ENCODE measurements at regions not wholly inside any gene's neighbourhood (a gene's known extent, or its start where the extent isn't known, plus 50 kb on each side); places are given as distances from the start of the nearest gene placed in this dataset.
A peak's percentile ranks its signal among the peaks of the same experiment; 100 is the strongest.

GRCh38 chr4:16360694-16361262 is 134.5 kb upstream of the TAPT1 start:
- DNase-seq = no peak

- no peak for DNase-seq
These were observed 126.9 kb upstream of the TAPT1 start for GRCh38 chr4:16353165-16353564.

GRCh38 chr4:16351161-16351560 is 124.9 kb upstream of the TAPT1 start:
- DNase-seq = no peak

- DNase-seq = no peak
These were observed 118.6 kb upstream of the TAPT1 start for GRCh38 chr4:16344853-16345252.

GRCh38 chr4:16337936-16338335 is 111.7 kb upstream of the TAPT1 start:
- DNase-seq = no peak

- no peak for DNase-seq
These were observed 108.3 kb upstream of the TAPT1 start for GRCh38 chr4:16334601-16335000.

- no peak for DNase-seq
These were observed 103.5 kb upstream of the TAPT1 start for GRCh38 chr4:16329797-16330134.

GRCh38 chr4:16329125-16329796 is 103.0 kb upstream of the TAPT1 start:
- DNase-seq = no peak

- DNase-seq = no peak
These were observed 95.9 kb upstream of the TAPT1 start for GRCh38 chr4:16322183-16322582.

- no peak for DNase-seq
These were observed 89.2 kb upstream of the TAPT1 start for GRCh38 chr4:16315456-16315855.

- DNase-seq = no peak
These were observed 84.3 kb upstream of the TAPT1 start for GRCh38 chr4:16310606-16311005.

- no peak for DNase-seq
These were observed 76.4 kb upstream of the TAPT1 start for GRCh38 chr4:16302648-16303047.

GRCh38 chr4:16297003-16297402 is 70.7 kb upstream of the TAPT1 start:
- no peak for DNase-seq

GRCh38 chr4:16294455-16294854 is 68.2 kb upstream of the TAPT1 start:
- DNase-seq = no peak

- DNase-seq = no peak
These were observed 67.1 kb upstream of the TAPT1 start for GRCh38 chr4:16293210-16293838.

- no peak for DNase-seq
These were observed 66.3 kb upstream of the TAPT1 start for GRCh38 chr4:16292585-16292984.

GRCh38 chr4:16290681-16291420 is 64.6 kb upstream of the TAPT1 start:
- DNase-seq = no peak

- DNase-seq = peak; percentile 5
These were observed 63.8 kb upstream of the TAPT1 start for GRCh38 chr4:16289897-16290554.

GRCh38 chr4:16284050-16284449 is 57.8 kb upstream of the TAPT1 start:
- no peak for DNase-seq

- DNase-seq = no peak
These were observed 51.9 kb upstream of the TAPT1 start for GRCh38 chr4:16278178-16278577.
